GM19351 (cell line): ENCODE measurements at regions not wholly inside any gene's neighbourhood (a gene's known extent, or its start where the extent isn't known, plus 50 kb on each side); places are given as distances from the start of the nearest gene placed in this dataset.

Source experiments
- ATAC-seq: cut with Tn5 transposase; IDR thresholded peaks from one replicate; pipeline ENCODE4 v1.9.1; 2021; ENCODE audit warnings: mild to moderate bottlenecking, moderate library complexity; ENCODE audit not compliant: unreplicated experiment

- no peak for ATAC-seq
Measured at GRCh38 chr6:74650668-74651067, 555.2 kb downstream of the COL12A1 start.

GRCh38 chr6:74646461-74646860, 559.4 kb downstream of the COL12A1 start:
- no peak for ATAC-seq

- ATAC-seq: no peak
Measured at GRCh38 chr6:74645108-74645849, 560.6 kb downstream of the COL12A1 start.

GRCh38 chr6:74642101-74642500, 563.8 kb downstream of the COL12A1 start:
- no peak for ATAC-seq

- no peak for ATAC-seq
Measured at GRCh38 chr6:74638412-74638811, 567.4 kb downstream of the COL12A1 start.

GRCh38 chr6:74632196-74632875, 573.5 kb downstream of the COL12A1 start:
- ATAC-seq: no peak

GRCh38 chr6:74631564-74631963, 574.3 kb downstream of the COL12A1 start:
- no peak for ATAC-seq

GRCh38 chr6:74626288-74626687, 579.6 kb downstream of the COL12A1 start:
- no peak for ATAC-seq

GRCh38 chr6:74623027-74623426, 582.8 kb downstream of the COL12A1 start:
- ATAC-seq: no peak

- no peak for ATAC-seq
Measured at GRCh38 chr6:74611220-74611619, 594.6 kb downstream of the COL12A1 start.

GRCh38 chr6:74610352-74610751, 595.5 kb downstream of the COL12A1 start:
- ATAC-seq: no peak

GRCh38 chr6:74609871-74610270, 596.0 kb downstream of the COL12A1 start:
- no peak for ATAC-seq

GRCh38 chr6:74607934-74608333, 597.9 kb downstream of the COL12A1 start:
- ATAC-seq: no peak

- no peak for ATAC-seq
Measured at GRCh38 chr6:74607468-74607867, 598.4 kb downstream of the COL12A1 start.

- no peak for ATAC-seq
Measured at GRCh38 chr6:74606582-74607071, 599.2 kb downstream of the COL12A1 start.

- ATAC-seq: no peak
Measured at GRCh38 chr6:74605922-74606581, 599.8 kb downstream of the COL12A1 start.

- ATAC-seq: no peak
Measured at GRCh38 chr6:74604279-74604678, 601.6 kb downstream of the COL12A1 start.

GRCh38 chr6:74603322-74604076, 602.4 kb downstream of the COL12A1 start:
- ATAC-seq: no peak

GRCh38 chr6:74602206-74602605, 603.6 kb downstream of the COL12A1 start:
- ATAC-seq: no peak

- peak; percentile 91 for ATAC-seq
Measured at GRCh38 chr6:74598462-74599393, 607.1 kb downstream of the COL12A1 start.
